HEK293 (cell line): ENCODE measurements at regions not wholly inside any gene's neighbourhood (a gene's known extent, or its start where the extent isn't known, plus 50 kb on each side); places are given as distances from the start of the nearest gene placed in this dataset.

ENCODE experiments used
- ZBTB10 ChIP-seq: fragments of 450-650 bp; formaldehyde crosslinking; IDR thresholded peaks from 2 replicates; pipeline ENCODE4 v1.5.1; 2016; ENCODE audit warnings: missing biosample characterization, missing genetic modification characterization
- ZBTB17 ChIP-seq: fragments of 450-650 bp; formaldehyde crosslinking; IDR thresholded peaks from 2 replicates; pipeline ENCODE4 v1.5.1; 2016; ENCODE audit warnings: missing biosample characterization, missing genetic modification characterization
- ZEB2 ChIP-seq: fragments of 450-650 bp; formaldehyde crosslinking; IDR thresholded peaks from 2 replicates; pipeline ENCODE4 v1.5.1; 2016; ENCODE audit warnings: missing biosample characterization, missing genetic modification characterization
- ZFP3 ChIP-seq: fragments of 450-650 bp; formaldehyde crosslinking; IDR thresholded peaks from 2 replicates; pipeline ENCODE4 v1.5.1; 2016; ENCODE audit warnings: low read depth, missing biosample characterization, missing genetic modification characterization
- ZNF302 ChIP-seq: fragments of 450-650 bp; formaldehyde crosslinking; IDR thresholded peaks from 2 replicates; pipeline ENCODE4 v1.5.1; 2016; ENCODE audit warnings: missing biosample characterization, missing genetic modification characterization, low read depth
- ZNF341 ChIP-seq: fragments of 450-650 bp; formaldehyde crosslinking; IDR thresholded peaks from 2 replicates; pipeline ENCODE4; 2016; ENCODE audit warnings: low read depth, missing biosample characterization, missing genetic modification characterization
- ZNF354C ChIP-seq: fragments of 450-650 bp; formaldehyde crosslinking; IDR thresholded peaks from 2 replicates; pipeline ENCODE4 v1.5.1; 2016; ENCODE audit warnings: missing biosample characterization, missing genetic modification characterization, low read depth, borderline replicate concordance
- ZNF423 ChIP-seq: fragments of 450-650 bp; formaldehyde crosslinking; IDR thresholded peaks from 2 replicates; pipeline ENCODE4 v1.5.1; 2016; ENCODE audit warnings: missing biosample characterization, missing genetic modification characterization
- ZNF449 ChIP-seq: fragments of 450-650 bp; formaldehyde crosslinking; IDR thresholded peaks from 2 replicates; pipeline ENCODE4 v1.5.1; 2017; ENCODE audit warnings: missing biosample characterization, mild to moderate bottlenecking, missing genetic modification characterization, moderate library complexity
- ZNF514 ChIP-seq: fragments of 450-650 bp; formaldehyde crosslinking; IDR thresholded peaks from 2 replicates; pipeline ENCODE4 v1.5.1; 2016; ENCODE audit warnings: missing biosample characterization, missing genetic modification characterization
- ZNF830 ChIP-seq: fragments of 450-650 bp; IDR thresholded peaks from 2 replicates; pipeline ENCODE4 v1.5.0; 2018; ENCODE audit warnings: missing biosample characterization, missing genetic modification characterization, low read depth, mild to moderate bottlenecking, moderate library complexity
- TF ChIP-seq, protein P1 (sequence below): fragments of 450-650 bp; formaldehyde crosslinking; IDR thresholded peaks from 2 replicates; pipeline ENCODE4 v1.5.1; 2016; ENCODE audit warnings: missing biosample characterization, missing genetic modification characterization

DNA sequence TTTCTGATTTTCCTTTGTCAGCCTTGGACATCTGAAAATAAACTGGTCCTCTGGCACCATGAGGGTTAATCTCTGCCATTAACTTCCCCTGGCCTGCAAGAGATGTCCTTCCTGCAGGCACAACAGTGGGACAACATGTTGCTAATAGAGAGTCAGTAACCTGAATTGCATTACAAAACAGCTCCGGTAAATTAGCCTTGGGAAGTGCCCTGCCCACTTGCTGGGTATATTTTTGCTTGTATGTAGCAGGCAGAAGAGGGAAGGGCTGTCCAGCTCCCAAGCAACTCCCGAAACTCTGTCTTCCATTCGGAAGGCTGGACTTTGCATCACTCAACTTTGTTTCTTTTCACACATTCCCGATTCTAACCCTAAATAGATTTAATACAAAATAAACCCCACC is 104.4 kb upstream of the ATP8B1 start:
- TF ChIP-seq ZEB2 (tag by site-specific recombination) (no peak), ZBTB17 (no peak), ZNF830 (no peak), ZBTB10 (no peak), ZNF354C (tag by site-specific recombination) (no peak), ZNF449 (no peak), ZFP3 (tag by site-specific recombination) (no peak), ZNF302 (tag by site-specific recombination) (no peak), ZNF514 (no peak), ZNF423 (tag by site-specific recombination) (no peak), ZNF341 (no peak)
- TF ChIP-seq, protein P1, sequence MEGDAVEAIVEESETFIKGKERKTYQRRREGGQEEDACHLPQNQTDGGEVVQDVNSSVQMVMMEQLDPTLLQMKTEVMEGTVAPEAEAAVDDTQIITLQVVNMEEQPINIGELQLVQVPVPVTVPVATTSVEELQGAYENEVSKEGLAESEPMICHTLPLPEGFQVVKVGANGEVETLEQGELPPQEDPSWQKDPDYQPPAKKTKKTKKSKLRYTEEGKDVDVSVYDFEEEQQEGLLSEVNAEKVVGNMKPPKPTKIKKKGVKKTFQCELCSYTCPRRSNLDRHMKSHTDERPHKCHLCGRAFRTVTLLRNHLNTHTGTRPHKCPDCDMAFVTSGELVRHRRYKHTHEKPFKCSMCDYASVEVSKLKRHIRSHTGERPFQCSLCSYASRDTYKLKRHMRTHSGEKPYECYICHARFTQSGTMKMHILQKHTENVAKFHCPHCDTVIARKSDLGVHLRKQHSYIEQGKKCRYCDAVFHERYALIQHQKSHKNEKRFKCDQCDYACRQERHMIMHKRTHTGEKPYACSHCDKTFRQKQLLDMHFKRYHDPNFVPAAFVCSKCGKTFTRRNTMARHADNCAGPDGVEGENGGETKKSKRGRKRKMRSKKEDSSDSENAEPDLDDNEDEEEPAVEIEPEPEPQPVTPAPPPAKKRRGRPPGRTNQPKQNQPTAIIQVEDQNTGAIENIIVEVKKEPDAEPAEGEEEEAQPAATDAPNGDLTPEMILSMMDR = no peak
